ENCODE measurements at regions not wholly inside any gene's neighbourhood (a gene's known extent, or its start where the extent isn't known, plus 50 kb on each side); places are given as distances from the start of the nearest gene placed in this dataset.

- no peak for DNase-seq (ENCODE audit: extremely low read depth, low read depth)
Observed at GRCh38 chr2:120424274-120424796, 78.4 kb downstream of the INHBB start.

DNA sequence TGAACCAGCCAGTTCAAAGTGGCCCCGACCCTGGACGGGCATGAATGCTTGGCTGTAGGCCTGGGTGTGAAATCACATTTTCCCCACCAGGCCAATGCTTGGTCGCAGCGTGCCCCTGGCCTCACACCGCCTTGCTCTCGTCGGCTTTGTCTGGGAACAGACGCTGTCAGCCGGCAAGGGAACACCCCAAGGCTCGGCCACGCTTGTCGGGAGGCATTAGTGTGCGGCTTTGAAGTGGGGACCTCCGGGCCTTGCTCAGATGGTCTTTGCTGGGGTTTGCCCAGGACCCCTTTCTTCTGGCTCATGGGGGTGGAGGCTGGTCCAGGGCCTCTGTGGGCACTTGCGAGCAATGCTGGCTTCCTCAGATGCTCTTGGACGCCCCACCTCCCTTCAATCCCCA is 79.1 kb downstream of the INHBB start:
- no peak for DNase-seq (ENCODE audit: extremely low read depth, low read depth)

- no peak for DNase-seq (ENCODE audit: extremely low read depth, low read depth)
Observed at GRCh38 chr2:120428748-120429147, 82.8 kb downstream of the INHBB start.

DNA sequence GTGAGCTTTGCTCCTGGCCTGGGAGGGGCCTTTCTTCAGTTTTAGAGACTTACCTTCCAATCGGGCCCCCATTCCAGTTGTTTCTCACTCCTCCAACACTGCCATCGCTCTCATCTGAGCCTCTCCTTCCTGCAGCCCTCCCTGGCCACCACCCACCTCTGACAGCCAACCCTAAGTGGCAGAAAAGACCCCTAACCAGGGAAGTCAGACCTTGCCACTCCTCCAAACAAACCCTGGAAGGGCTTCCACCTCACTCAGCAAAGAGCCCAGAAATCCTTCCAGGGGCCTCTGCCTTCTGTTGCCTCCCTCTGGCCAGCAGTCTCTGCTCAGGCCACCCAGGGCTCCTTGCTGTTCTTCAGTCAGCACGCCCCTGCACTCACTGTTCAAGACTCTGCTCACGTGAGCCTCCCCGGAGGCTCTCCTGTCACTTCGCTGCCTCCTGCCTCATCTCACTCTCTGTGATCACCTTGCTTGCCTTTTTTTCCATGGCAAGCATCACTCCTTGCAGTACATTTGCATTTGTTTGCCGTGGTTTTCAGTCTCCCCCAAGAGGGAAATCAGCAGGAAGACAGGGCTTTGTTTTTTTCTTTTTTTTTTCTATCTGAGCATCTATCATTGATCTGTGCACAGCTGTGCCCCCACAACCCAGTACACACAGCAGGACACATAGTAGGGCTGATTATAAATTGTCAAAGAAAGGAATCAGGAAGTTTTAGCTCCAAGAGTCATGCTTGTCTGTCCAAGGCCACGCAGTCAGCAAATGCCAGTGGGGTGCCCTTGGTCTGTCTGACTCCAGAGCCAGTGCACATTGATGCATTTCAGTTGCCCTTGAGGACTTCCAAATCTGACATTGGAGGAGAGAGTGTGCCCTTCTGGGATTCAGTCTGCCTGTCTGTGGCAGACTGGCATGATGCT is 83.9 kb downstream of the INHBB start:
- DNase-seq (ENCODE audit: extremely low read depth, low read depth): no peak

DNA sequence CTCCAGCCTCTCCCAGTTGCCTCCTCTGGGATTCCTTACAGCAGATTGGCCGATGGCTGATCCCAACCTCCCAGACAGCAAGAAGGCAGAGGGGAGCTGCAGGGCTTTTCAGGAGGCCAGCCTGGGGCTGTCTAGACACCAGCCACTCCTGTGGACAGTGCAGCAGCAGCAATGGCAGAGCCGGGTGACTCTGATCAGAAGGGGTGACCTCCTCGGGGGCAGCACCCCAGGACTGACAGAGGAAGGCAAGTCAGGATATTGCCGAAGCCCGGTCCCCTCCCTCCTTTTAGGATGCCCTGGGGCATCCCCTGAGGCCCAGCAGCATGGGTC is 84.5 kb downstream of the INHBB start:
- DNase-seq (ENCODE audit: extremely low read depth, low read depth): no peak

DNA sequence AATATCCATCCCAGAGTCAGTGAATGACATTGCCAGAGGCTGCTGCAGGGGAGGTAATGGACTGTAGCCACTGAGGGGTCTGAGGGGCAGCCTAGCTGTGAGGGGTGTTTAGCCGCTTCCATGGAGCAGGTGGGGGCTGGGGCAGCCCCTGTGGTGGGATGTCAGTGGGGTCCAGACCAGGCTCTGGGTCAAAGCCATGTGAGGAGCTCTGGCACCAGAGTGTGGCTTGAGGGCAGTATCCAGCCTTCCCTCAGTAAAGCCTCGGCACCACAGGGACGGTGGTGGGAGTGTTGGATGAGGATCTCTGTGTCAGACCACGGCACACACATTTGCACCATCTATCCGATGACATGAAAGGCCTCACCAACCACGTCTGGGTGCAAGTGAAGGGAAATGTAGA is 85.0 kb downstream of the INHBB start:
- no peak for DNase-seq (ENCODE audit: extremely low read depth, low read depth)

- no peak for DNase-seq (ENCODE audit: extremely low read depth, low read depth)
Observed at GRCh38 chr2:120431386-120432292, 85.7 kb downstream of the INHBB start.

GRCh38 chr2:120432293-120432975 is 86.5 kb downstream of the INHBB start:
- DNase-seq (ENCODE audit: extremely low read depth, low read depth): no peak

DNA sequence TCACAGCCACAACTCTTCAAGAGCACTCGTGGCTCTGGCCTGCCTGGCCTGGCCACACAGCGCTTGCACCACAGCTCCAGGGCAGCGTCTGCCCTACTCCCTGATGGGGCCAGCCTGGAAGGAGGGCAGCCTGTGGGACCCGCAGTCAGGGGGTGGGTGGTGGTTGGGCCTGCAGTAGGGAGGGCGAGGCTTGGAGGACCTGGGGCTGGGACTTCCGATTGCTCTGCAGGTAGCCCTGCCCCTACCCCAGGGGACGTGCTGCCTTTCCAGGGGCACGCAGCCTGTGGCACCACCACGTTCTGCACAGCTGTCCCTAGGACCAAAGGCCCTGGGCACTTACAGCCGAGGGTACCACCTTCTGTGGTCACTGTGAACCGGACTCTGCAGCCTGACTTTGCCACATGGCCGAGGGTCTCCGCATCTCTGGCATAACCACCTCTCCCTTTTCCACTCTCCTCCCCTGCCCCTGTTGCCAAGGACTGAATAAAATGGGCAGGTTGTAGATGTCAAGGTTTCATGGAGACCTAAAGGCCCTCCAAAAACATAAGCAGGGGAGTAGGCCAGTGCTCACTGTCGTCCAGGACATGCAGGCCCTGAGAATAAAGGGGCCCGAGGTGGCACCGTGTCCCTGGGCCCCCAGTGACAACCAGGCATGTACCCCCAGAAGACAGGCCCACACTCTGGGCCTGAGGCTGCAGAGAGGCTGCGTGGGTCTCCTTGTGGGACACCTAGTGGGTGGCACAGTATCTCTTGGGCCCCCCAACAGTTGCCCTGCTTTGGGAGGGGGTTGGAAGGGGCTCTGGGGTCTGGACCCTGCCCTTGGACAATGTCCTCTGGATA is 87.3 kb downstream of the INHBB start:
- DNase-seq (ENCODE audit: extremely low read depth, low read depth): no peak

DNA sequence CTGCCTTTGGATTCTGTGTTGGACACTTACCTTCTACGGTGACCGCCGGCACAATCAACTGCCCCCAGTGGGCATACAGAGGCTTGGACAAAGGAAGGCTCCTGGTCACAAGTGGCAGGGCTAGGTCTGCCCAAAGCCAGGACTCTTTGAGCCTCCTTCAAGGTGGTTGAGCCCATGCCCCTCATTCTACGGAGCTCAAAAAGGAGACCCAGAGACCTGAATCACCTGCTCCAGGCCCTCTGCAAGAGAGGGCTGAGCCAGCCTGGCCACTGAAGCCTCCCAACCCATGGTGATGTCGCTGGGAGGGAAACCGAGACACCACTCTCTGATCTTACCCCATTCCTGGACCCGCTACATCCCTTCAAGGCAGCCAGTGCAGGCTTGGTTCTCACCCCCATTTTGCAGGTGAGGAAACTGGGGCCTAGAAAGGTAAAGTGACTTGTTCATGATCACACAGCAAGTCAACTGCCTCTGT is 87.9 kb downstream of the INHBB start:
- DNase-seq (ENCODE audit: extremely low read depth, low read depth): no peak

DNA sequence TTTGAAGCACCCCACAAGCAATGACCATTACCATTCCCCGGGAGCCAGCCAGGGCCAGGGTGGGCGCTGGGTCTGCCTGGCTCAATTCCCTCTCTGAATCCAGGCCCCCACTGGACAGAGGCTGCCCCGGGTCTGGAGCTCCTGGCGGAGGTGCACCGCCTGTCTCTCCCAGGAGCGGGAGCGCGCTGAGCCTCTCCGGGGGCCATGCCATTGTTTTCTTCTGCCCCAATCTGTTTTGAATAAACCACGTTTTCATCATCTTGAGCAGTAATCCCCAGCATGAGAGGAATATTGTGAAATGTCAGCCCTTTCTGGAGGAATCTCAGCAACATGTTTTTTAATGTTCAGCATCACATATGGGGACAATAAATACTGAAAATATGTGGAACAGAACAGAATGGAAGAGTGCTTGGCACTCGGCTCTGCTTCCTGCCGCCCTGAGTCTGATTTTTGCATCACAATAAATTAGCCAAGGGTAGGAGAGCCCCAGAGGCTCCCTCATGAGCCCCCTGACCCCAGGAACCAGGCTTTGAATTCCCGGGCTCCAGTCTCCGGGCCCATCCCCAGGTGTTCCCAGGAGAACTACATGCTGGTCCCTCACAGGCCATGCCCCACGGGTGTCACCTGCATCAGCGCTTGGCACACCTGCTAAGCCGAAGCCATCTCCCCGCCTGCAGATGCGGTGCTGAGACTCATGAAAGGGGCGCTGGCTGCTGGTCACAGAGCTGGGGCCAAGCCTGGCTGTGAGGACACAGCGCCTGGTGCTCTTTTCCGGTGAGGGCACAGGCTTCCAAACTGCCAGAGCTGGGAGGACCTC is 88.8 kb downstream of the INHBB start:
- no peak for DNase-seq (ENCODE audit: extremely low read depth, low read depth)

DNA sequence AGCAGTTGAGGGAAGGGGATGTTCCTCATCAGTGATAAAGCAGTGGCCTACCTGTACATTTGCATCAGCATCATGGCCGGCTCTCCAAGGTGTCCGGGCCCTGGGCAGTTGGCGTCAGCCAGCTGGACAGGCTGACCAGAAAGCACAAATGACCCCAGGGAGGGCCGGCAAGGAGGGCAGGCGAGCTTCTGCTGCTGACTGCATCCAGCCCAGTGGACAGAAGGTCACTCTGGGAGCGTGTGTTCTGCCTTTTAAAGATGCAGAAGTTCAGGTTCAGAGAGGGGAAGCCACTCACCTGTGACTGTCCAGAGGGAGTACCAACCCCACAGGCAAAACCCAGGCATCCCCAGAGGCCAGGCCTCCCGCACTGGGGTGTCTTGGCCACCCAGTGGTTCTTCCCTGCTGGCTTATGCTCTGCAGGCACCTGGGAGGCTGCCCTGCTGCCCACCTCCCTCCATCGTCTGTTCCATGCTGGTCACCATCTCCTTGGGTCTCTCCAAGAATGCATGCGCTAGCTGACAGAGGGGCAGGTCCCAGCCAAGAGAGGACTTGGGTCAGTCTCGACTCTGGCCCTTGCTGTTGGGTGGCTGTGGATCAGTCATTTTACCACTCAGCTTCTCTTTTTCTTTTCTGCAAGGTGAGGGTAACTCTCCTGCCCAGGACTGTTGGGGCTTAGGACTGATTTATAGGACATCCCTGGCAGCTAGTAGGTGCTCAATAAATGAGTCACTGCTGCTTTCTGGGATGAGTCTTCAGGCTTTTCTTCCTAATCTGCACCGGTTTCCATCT is 89.9 kb downstream of the INHBB start:
- DNase-seq (ENCODE audit: extremely low read depth, low read depth): no peak

GRCh38 chr2:120436460-120436739 is 90.5 kb downstream of the INHBB start:
- no peak for DNase-seq (ENCODE audit: extremely low read depth, low read depth)

GRCh38 chr2:120436885-120437603 is 91.1 kb downstream of the INHBB start:
- peak; percentile 15 for DNase-seq (ENCODE audit: extremely low read depth, low read depth)

GRCh38 chr2:120437604-120438000 is 91.7 kb downstream of the INHBB start:
- no peak for DNase-seq (ENCODE audit: extremely low read depth, low read depth)

DNA sequence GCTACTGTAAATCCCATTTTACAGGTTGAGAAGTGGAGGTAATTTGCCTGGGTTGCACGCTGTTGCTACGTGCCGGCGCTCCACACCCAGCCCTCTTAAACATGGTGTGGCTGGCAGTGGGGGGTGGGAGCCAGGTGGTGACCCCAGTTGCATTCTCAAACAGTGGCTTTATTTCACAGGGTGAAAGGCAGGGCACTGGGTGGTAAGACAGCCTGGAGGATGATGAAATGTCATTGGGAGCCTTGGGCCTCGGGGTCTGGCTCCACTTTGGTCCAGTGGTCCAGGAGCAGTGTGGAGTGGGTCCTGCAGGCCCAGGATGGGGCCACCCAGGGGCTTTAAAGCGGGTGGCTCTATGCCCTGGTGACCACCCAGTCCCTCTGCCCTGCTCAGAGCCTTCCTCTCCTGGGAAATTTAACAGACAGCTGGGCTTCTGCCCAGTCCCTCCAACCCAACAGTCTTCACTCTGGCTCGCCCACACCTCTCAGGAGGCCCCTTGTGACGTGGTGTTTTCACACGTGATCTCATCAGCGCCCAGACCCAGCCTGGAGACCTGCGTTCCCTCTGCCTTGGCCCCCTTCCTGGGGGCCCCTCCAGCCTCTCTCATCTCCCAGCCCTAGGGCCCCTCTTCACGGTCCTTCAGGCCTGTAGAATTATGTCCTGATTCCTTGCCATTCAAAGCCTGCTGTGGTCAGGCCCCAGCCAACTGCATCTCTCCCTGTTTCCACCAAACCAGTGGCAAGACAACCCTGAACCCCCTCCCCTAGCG is 92.5 kb downstream of the INHBB start:
- no peak for DNase-seq (ENCODE audit: extremely low read depth, low read depth)

GRCh38 chr2:120439067-120439368 is 93.1 kb downstream of the INHBB start:
- no peak for DNase-seq (ENCODE audit: extremely low read depth, low read depth)

All from NCI-H460 (cell line).